ENCODE measurements at regions not wholly inside any gene's neighbourhood (a gene's known extent, or its start where the extent isn't known, plus 50 kb on each side); places are given as distances from the start of the nearest gene placed in this dataset.

DNA sequence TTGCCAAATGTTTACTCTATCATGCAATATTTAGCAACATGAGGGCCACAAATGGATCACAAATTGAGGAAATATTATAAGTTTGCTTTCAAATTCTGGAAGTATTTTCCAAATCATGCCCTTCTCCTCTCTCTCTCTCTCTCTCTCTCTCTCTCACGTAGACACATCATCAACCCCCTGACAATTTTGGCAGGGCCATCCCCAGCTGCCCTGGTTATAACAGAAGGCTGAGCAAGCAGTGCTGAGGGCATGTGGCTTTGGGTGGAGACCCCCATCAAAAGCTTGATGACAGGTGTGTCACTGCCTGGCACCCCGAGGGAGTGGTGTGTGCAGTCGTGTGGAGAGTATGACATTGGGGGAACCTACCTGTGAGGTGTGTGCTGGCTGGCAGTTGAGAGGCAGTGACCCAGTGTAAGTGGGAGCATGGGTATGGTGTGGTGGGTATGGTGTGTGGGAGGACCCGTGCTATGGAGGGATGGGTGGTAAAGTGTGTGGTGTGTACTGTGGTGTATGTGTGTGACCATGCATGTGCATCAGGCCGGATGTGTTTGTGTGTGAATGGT lies 224.5 kb downstream of the TTC32 start:
- TF ChIP-seq BHLHE40 (IDR thresholded peaks at IDR 0.05; ENCODE audit: borderline replicate concordance) (no peak), FOXM1 (IDR thresholded peaks at IDR 0.05; ENCODE audit: borderline replicate concordance) (no peak), LEF1 (IDR thresholded peaks at IDR 0.05; ENCODE audit: borderline replicate concordance) (no peak), SUZ12 (IDR thresholded peaks at IDR 0.05) (no peak), FOXA1 (IDR thresholded peaks at IDR 0.05) (no peak), SP1 (IDR thresholded peaks at IDR 0.05) (no peak), HDGF (IDR thresholded peaks at IDR 0.05; ENCODE audit: borderline replicate concordance) (no peak), ELF4 (IDR thresholded peaks at IDR 0.05) (no peak)
